ENCODE measurements at regions not wholly inside any gene's neighbourhood (a gene's known extent, or its start where the extent isn't known, plus 50 kb on each side); places are given as distances from the start of the nearest gene placed in this dataset.
A peak's percentile ranks its signal among the peaks of the same experiment; 100 is the strongest.
"Not testable (repeated sequence)": the region's sequence is repeated elsewhere in the genome, so short reads cannot be mapped to it uniquely, and the experiment has no call there.

DNA sequence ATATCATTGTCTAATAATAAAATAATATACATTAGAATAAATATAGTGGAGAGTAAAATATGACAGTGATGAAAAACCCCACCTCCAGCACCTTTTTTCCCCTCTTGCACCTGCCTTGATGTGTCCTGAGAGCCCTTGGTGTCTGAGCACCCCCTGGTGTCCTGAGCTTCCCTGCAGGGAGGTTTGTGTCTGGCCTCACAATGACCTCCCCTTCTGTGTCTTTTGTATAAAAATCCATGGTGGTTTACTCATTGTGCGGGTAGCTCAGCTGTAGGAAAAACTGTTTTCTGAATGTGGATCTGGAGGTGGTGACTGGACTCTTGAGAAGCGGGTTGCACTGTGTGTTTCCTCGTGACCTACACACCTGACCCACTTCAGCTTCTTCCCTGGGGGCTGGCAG is 636.9 kb downstream of the TMEM121 start:
- H3K27me3 ChIP-seq (ENCODE audit: insufficient read depth, insufficient read length) = peaks cover 3% of the 10 kb centered on the region
- no peak overlapping the region for H3K9ac ChIP-seq (ENCODE audit: insufficient read length, low read depth)
- no peaks in the 10 kb centered on the region for H3K9me3 ChIP-seq (ENCODE audit: insufficient read depth, low read length)
- H3K4me1 ChIP-seq (ENCODE audit: insufficient read depth, insufficient read length) = no peaks in the 10 kb centered on the region
- H3K36me3 ChIP-seq (ENCODE audit: insufficient read depth, insufficient read length, low read length) = no peaks in the 10 kb centered on the region
- DNase-seq (ENCODE audit: low read depth, low spot score) = no peak
- H3K4me3 ChIP-seq (ENCODE audit: insufficient read length, low read depth) = no peak overlapping the region
- no peak for TF ChIP-seq ZNF274 (IDR thresholded peaks at IDR 0.05; ENCODE audit: low read depth, low read length)
- TF ChIP-seq YY1 (IDR thresholded peaks at IDR 0.05; ENCODE audit: insufficient read depth, insufficient read length) = no peak
- TF ChIP-seq SUZ12 (IDR thresholded peaks at IDR 0.05; ENCODE audit: extremely low read depth, insufficient read depth, insufficient read length) = no peak

DNA sequence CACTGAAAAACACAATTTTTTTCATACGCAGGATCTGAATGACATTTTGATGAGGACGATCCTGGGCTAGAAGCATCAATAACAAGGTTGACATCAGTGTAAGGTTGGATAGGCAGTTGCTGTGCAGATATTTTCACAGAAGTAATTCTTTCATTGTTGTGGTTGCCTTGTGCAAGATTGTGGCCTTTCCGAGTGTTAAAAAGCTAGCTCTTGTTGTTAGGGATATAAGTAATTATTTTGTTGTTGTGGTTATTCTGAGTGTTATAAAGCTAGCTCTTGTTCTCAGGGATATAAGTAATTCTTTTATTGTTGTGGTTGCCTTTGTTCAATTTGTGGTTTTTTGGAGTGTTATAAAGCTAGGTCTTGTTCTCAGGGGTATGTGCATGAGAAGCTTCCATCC is 637.4 kb downstream of the TMEM121 start:
- H3K27me3 ChIP-seq (ENCODE audit: insufficient read depth, insufficient read length); H3K9ac ChIP-seq (ENCODE audit: insufficient read length, low read depth); H3K36me3 ChIP-seq (ENCODE audit: insufficient read depth, insufficient read length, low read length); H3K4me3 ChIP-seq (ENCODE audit: insufficient read length, low read depth); H3K4me1 ChIP-seq (ENCODE audit: insufficient read depth, insufficient read length); DNase-seq (ENCODE audit: low read depth, low spot score); H3K9me3 ChIP-seq (ENCODE audit: insufficient read depth, low read length): not testable (repeated sequence)

DNA sequence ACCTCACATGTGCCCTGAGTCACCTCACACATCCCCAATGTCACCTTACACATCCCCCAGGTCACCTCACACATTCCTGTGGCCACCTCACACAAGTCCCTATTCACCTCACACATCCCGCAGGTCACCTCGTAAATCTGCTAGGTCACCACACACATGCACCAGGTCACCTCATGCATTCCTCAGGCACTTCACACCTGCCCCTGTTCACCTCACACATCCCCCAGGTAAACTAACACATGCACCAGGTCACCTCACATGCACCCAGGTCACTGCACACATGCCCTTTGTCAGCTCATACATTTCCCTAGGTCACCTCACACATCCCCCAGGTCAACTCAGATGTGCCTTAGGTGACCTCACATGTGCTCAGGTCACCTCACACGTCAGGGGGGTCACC is 639.8 kb downstream of the TMEM121 start:
- H3K4me3 ChIP-seq (ENCODE audit: insufficient read length, low read depth) = no peak overlapping the region
- no peak for DNase-seq (ENCODE audit: low read depth, low spot score)
- no peaks in the 10 kb centered on the region for H3K4me1 ChIP-seq (ENCODE audit: insufficient read depth, insufficient read length)
- H3K27me3 ChIP-seq (ENCODE audit: insufficient read depth, insufficient read length) = peaks cover 3% of the 10 kb centered on the region
- no peaks in the 10 kb centered on the region for H3K36me3 ChIP-seq (ENCODE audit: insufficient read depth, insufficient read length, low read length)
- TF ChIP-seq ZNF274 (IDR thresholded peaks at IDR 0.05; ENCODE audit: low read depth, low read length) = no peak
- TF ChIP-seq SUZ12 (IDR thresholded peaks at IDR 0.05; ENCODE audit: extremely low read depth, insufficient read depth, insufficient read length) = no peak
- no peak for TF ChIP-seq YY1 (IDR thresholded peaks at IDR 0.05; ENCODE audit: insufficient read depth, insufficient read length)
- H3K9me3 ChIP-seq (ENCODE audit: insufficient read depth, low read length) = peaks cover 23% of the 10 kb centered on the region; the same call in 1 of the 2 replicates
- H3K9ac ChIP-seq (ENCODE audit: insufficient read length, low read depth) = no peak overlapping the region

DNA sequence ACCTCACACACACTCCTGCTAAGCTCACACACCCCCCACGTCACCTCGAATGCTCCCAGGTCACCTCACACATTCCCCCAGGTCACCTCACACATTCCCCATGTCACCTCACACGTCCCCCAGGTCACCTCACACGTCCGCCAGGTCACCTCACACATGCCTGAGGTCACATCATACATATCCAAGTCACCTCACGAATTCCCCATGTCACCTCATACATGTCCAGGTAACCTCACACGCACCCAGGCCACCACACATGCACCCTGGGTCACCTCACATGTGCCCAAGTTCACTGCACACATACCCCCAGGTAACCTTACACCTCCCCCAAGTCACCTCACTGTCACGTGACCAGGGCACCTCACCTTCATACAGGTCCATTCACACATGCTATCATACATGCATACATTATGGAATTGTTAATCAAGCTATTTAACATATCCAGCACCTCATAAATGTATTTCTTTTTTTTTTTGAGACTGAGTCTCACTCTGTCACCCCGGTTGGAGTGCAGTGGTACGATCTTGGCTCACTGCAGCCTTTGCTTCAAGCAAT is 640.3 kb downstream of the TMEM121 start:
- H3K27me3 ChIP-seq (ENCODE audit: insufficient read depth, insufficient read length) = peaks cover 3% of the 10 kb centered on the region
- no peak overlapping the region for H3K4me3 ChIP-seq (ENCODE audit: insufficient read length, low read depth)
- peaks cover 27% of the 10 kb centered on the region; the same call in 1 of the 2 replicates for H3K9me3 ChIP-seq (ENCODE audit: insufficient read depth, low read length)
- no peaks in the 10 kb centered on the region for H3K36me3 ChIP-seq (ENCODE audit: insufficient read depth, insufficient read length, low read length)
- no peak for DNase-seq (ENCODE audit: low read depth, low spot score)
- no peak for TF ChIP-seq SUZ12 (IDR thresholded peaks at IDR 0.05; ENCODE audit: extremely low read depth, insufficient read depth, insufficient read length)
- no peak for TF ChIP-seq YY1 (IDR thresholded peaks at IDR 0.05; ENCODE audit: insufficient read depth, insufficient read length)
- no peak for TF ChIP-seq ZNF274 (IDR thresholded peaks at IDR 0.05; ENCODE audit: low read depth, low read length)
- H3K9ac ChIP-seq (ENCODE audit: insufficient read length, low read depth) = no peak overlapping the region
- no peaks in the 10 kb centered on the region for H3K4me1 ChIP-seq (ENCODE audit: insufficient read depth, insufficient read length)

DNA sequence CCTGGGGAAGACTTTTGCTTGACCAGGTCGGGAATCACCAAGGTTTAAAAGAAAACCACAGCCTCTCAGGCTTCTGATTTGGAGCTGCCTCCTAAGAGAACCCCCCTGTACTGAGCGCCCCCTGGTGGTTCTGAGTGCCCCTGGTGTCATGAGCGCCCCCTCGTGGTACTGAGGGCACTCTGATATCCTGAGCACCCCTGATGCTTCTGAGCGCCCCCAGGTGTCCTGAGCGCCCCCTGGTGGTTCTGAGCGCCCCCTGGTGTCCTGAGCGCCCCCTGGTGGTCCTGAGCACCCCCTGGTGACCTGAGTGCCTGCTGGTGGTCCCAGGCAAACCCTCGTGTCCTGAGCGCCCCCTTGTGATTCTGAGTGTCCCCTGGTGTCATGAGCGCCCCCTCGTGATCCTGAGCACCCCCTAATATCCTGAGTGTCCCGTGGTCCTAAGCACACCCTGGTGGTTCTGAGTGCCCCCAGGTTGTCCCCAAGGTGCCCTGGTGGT is 643.8 kb downstream of the TMEM121 start:
- not testable (repeated sequence) for H3K4me1 ChIP-seq (ENCODE audit: insufficient read depth, insufficient read length); H3K9ac ChIP-seq (ENCODE audit: insufficient read length, low read depth); H3K36me3 ChIP-seq (ENCODE audit: insufficient read depth, insufficient read length, low read length); H3K4me3 ChIP-seq (ENCODE audit: insufficient read length, low read depth)
- DNase-seq (ENCODE audit: low read depth, low spot score) = peak; percentile 9
- H3K9me3 ChIP-seq (ENCODE audit: insufficient read depth, low read length) = peaks cover 28% of the 10 kb centered on the region; the same call in 1 of the 2 replicates
- peaks cover 15% of the 10 kb centered on the region for H3K27me3 ChIP-seq (ENCODE audit: insufficient read depth, insufficient read length)

DNA sequence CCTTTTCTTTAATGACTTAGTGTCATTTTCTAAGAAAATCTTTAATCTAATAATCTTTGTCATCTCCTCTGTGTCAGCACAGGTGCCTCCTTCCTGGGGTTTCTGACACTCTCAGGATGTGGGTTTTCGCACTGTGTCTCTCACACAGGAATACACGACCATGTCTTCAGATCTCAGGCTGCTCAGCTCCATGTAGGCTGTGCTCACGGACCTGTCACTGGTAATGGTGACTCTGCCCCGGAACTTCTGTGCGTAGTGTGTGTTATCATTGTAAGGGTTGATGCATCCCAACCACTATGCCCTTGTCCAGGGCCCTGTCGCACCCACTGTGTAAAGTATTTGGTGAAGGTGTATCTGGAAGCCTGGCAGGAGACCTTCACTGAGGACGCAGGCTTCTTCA is 647.8 kb downstream of the TMEM121 start:
- H3K4me3 ChIP-seq (ENCODE audit: insufficient read length, low read depth) = no peak overlapping the region
- H3K4me1 ChIP-seq (ENCODE audit: insufficient read depth, insufficient read length) = no peaks in the 10 kb centered on the region
- DNase-seq (ENCODE audit: low read depth, low spot score) = no peak
- peaks cover 15% of the 10 kb centered on the region for H3K27me3 ChIP-seq (ENCODE audit: insufficient read depth, insufficient read length)
- H3K36me3 ChIP-seq (ENCODE audit: insufficient read depth, insufficient read length, low read length) = no peaks in the 10 kb centered on the region
- no peak overlapping the region for H3K9ac ChIP-seq (ENCODE audit: insufficient read length, low read depth)
- peaks cover 24% of the 10 kb centered on the region; the same call in 1 of the 2 replicates for H3K9me3 ChIP-seq (ENCODE audit: insufficient read depth, low read length)
- TF ChIP-seq ZNF274 (IDR thresholded peaks at IDR 0.05; ENCODE audit: low read depth, low read length) (no peak), YY1 (IDR thresholded peaks at IDR 0.05; ENCODE audit: insufficient read depth, insufficient read length) (no peak), SUZ12 (IDR thresholded peaks at IDR 0.05; ENCODE audit: extremely low read depth, insufficient read depth, insufficient read length) (no peak)

DNA sequence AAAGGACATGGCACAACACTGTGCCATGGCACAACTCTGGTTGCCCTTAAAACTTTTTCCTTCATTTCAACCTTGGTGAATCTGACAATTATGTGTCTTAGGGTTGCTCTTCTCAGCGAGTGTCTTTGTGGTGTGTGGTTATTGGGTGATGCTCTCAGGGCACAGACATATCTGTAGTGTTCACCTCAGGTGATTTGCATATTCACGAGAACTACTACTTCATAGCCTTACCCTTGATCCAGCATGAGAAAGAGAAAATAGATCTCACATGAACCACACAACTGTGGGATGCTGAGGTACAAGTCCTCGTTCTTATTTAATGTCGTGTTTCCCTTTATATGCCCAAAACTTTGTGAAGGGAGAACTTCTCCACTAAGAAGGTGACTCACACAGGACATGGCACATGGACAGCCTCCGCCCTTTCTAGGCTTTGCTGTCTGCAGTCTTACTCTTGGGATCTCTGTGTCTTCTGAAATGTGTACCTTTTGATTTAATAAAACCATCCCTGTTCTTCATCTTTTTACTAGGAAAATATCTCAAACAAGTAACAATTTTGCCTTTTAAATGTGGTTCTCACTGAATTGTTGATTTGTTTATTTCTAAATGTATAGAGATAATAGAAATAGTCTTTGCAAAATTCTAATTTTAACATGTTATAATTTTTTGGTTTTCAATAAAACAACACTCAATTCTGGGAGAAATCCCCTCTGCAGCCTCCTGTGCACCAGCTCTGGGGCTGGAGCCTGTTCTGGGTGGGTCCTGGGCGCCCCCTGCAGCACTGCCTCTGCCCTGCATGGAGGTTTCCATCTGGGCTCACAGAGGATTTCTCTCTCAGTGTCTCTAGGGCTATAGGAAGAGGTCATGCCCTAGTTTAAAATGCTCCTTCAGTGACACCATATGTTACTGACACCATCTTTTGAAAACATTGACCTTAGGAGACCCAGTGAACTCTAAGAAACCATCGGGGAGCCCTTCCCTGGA is 651.2 kb downstream of the TMEM121 start:
- DNase-seq (ENCODE audit: low read depth, low spot score); H3K9me3 ChIP-seq (ENCODE audit: insufficient read depth, low read length); H3K36me3 ChIP-seq (ENCODE audit: insufficient read depth, insufficient read length, low read length); H3K9ac ChIP-seq (ENCODE audit: insufficient read length, low read depth); H3K4me3 ChIP-seq (ENCODE audit: insufficient read length, low read depth); H3K4me1 ChIP-seq (ENCODE audit: insufficient read depth, insufficient read length): not testable (repeated sequence)
- H3K27me3 ChIP-seq (ENCODE audit: insufficient read depth, insufficient read length) = peaks cover 29% of the 10 kb centered on the region

Data from NT2/D1 (cell line).